ENCODE measurements at regions not wholly inside any gene's neighbourhood (a gene's known extent, or its start where the extent isn't known, plus 50 kb on each side); places are given as distances from the start of the nearest gene placed in this dataset.

- H3K27ac ChIP-seq: no peak overlapping the region
- H3K4me3 ChIP-seq: no peak overlapping the region
- no peaks in the 10 kb centered on the region for H3K9me3 ChIP-seq
- no peak for DNase-seq (ENCODE audit: low spot score in 2 of 2)
- TF ChIP-seq POLR2A (IDR thresholded peaks at IDR 0.05): no peak
- TF ChIP-seq, protein P1, sequence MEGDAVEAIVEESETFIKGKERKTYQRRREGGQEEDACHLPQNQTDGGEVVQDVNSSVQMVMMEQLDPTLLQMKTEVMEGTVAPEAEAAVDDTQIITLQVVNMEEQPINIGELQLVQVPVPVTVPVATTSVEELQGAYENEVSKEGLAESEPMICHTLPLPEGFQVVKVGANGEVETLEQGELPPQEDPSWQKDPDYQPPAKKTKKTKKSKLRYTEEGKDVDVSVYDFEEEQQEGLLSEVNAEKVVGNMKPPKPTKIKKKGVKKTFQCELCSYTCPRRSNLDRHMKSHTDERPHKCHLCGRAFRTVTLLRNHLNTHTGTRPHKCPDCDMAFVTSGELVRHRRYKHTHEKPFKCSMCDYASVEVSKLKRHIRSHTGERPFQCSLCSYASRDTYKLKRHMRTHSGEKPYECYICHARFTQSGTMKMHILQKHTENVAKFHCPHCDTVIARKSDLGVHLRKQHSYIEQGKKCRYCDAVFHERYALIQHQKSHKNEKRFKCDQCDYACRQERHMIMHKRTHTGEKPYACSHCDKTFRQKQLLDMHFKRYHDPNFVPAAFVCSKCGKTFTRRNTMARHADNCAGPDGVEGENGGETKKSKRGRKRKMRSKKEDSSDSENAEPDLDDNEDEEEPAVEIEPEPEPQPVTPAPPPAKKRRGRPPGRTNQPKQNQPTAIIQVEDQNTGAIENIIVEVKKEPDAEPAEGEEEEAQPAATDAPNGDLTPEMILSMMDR (IDR thresholded peaks at IDR 0.05): no peak
- TF ChIP-seq EP300 (IDR thresholded peaks at IDR 0.05): no peak
- no peaks in the 10 kb centered on the region for H3K36me3 ChIP-seq
- 21 to 35% methylated on average over 1 of the region's 1 CpG for WGBS, 2 donors
- no peaks in the 10 kb centered on the region for H3K4me1 ChIP-seq
- H3K27me3 ChIP-seq: no peaks in the 10 kb centered on the region
Observed at GRCh38 chr2:19059076-19059475, 299.3 kb downstream of the OSR1 start.

DNA sequence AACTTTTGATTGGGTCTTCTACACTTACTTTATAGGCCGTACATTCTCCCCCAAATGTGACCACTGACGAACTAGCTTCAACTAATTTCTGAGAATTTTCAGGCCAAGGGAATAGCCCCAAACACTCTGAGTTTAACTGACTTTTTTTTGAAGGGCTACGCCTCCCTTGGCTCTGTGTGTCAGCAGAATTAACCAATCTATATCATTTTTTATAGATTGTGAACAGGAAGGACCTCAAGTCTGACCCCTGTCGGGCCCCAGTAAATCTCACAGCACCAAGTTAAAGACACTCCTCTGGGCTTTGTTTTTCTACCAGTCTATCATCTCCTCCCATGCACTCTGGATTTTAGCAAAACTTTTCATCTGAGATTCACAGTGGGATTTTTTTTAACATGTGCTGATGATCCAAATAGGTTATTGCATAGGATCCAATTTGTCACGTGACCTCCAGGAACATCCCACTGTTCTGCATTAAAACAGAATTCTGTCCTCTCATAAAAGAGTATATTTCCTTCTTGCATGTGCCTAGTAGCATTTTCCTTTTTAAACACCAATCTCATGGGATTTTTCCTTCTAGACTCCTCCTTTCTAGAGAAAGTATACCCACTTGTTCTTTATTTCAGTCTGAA, 307.1 kb downstream of the OSR1 start:
- Histone ChIP-seq H3K4me3 (no peak overlapping the region), H3K4me1 (peaks cover 0 to 5% (median 0%) of the 10 kb centered on the region in 4 donors), H3K9me3 (no peaks in the 10 kb centered on the region), H3K27ac (no peak overlapping the region), H3K27me3 (no peaks in the 10 kb centered on the region), H3K36me3 (no peaks in the 10 kb centered on the region)
- no peak for DNase-seq (ENCODE audit: low spot score in 2 of 2)
- 84 to 85% methylated on average over 5 of the region's 5 CpGs for WGBS, 2 donors
- TF ChIP-seq POLR2A (IDR thresholded peaks at IDR 0.05): no peak
- TF ChIP-seq, protein P1 (IDR thresholded peaks at IDR 0.05): no peak
- TF ChIP-seq EP300 (IDR thresholded peaks at IDR 0.05): no peak

DNA sequence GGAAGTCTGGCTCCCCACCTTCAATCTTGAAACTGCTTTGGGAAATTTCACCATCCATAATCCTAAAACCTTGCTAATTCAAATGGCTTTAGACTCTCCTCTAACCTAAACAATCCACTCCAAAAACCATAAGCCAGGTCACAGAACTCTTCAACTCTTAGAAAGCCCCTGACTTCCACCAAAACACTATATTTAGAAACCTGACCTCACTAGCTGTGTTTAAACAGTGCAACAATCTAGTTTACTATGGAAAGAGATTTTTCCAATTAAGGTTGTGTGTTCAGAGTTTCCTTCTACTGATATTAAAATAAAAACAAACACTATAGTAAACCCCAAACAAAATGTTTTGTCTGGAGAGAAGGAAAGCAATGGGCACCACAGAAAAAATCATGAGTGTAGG, 308.1 kb downstream of the OSR1 start:
- no peak overlapping the region for H3K27ac ChIP-seq
- TF ChIP-seq, protein P1 (IDR thresholded peaks at IDR 0.05): no peak
- TF ChIP-seq POLR2A (IDR thresholded peaks at IDR 0.05) (no peak), EP300 (IDR thresholded peaks at IDR 0.05) (no peak)

GRCh38 chr2:19048593-19049266, 309.7 kb downstream of the OSR1 start:
- H3K27ac ChIP-seq: no peak overlapping the region
- 52 to 59% methylated on average over 5 of the region's 5 CpGs for WGBS, 2 donors
- peaks cover 0 to 5% (median 0%) of the 10 kb centered on the region in 4 donors for H3K4me1 ChIP-seq
- TF ChIP-seq, protein P1 (IDR thresholded peaks at IDR 0.05): no peak
- TF ChIP-seq POLR2A (IDR thresholded peaks at IDR 0.05) (no peak), EP300 (IDR thresholded peaks at IDR 0.05) (no peak)
- H3K36me3 ChIP-seq: no peaks in the 10 kb centered on the region
- H3K9me3 ChIP-seq: no peaks in the 10 kb centered on the region
- no peaks in the 10 kb centered on the region for H3K27me3 ChIP-seq
- DNase-seq (ENCODE audit: low spot score in 2 of 2): no peak
- no peak overlapping the region for H3K4me3 ChIP-seq

More for the DNA sequence above, 308.1 kb downstream of the OSR1 start:
- no peak overlapping the region for H3K4me3 ChIP-seq
- H3K36me3 ChIP-seq: no peaks in the 10 kb centered on the region
- no peaks in the 10 kb centered on the region for H3K9me3 ChIP-seq
- H3K27me3 ChIP-seq: no peaks in the 10 kb centered on the region
- H3K4me1 ChIP-seq: peaks cover 0 to 5% (median 0%) of the 10 kb centered on the region in 4 donors
- no peak for DNase-seq (ENCODE audit: low spot score in 2 of 2)

DNA sequence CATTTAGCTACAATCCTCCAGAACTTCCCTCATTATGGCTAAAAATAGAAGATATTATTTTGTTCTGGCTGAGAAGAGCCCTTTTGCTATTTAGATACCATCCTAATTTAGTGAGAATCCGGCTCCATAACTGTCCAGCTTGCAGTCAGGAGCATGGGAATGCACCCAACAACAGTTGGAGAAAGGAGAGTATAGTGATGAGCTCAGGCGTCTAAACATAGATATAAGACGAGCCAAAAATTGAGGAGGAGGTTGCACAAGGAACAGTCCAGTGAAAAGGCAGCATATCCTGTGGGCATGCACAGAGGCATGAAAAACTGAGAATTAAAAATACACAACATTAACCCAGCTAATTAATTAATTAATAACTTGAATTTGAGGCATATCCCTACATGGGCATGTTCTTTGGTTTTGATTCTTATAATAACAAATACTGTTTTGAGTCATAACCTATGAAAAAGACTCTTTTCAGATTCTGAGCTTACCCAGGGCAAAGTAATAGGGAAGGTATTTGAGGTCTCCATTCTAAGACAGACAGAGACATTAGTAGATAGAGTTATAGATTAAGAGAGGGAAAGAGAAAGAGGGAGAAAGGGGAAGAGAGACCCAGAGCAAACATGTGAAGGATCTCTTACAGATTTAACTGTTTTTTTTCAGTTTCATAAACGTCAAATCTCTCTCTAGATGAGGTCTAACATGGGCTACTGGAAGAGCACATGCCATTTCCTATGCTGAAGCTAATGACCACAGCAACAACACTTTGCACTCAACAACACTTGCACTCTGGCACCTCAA, 311.2 kb downstream of the OSR1 start:
- Histone ChIP-seq H3K4me1 (peaks cover 0 to 5% (median 0%) of the 10 kb centered on the region in 4 donors), H3K36me3 (no peaks in the 10 kb centered on the region), H3K9me3 (no peaks in the 10 kb centered on the region), H3K27ac (no peak overlapping the region), H3K27me3 (no peaks in the 10 kb centered on the region), H3K4me3 (no peak overlapping the region)
- no peak for DNase-seq (ENCODE audit: low spot score in 2 of 2)
- WGBS, 2 donors: 74% methylated on average over 4 of the region's 4 CpGs
- TF ChIP-seq EP300 (IDR thresholded peaks at IDR 0.05) (no peak), POLR2A (IDR thresholded peaks at IDR 0.05) (no peak)
- TF ChIP-seq, protein P1 (IDR thresholded peaks at IDR 0.05): no peak
